Activated CD4-positive, alpha-beta T cell treated with anti-CD3 and anti-CD28 coated beads, Interleukin-2, Interleukin-4, amounts not matched to agents 100 ng/mL and 50 ng/mL, durations not matched to agents 16 hours and 8 hours (primary cell): ENCODE measurements at regions not wholly inside any gene's neighbourhood (a gene's known extent, or its start where the extent isn't known, plus 50 kb on each side); places are given as distances from the start of the nearest gene placed in this dataset.
"Not testable (repeated sequence)": the region's sequence is repeated elsewhere in the genome, so short reads cannot be mapped to it uniquely, and the experiment has no call there.

Experiments
- DNase-seq: peaks from one replicate; pipeline ENCODE4 v3.0.0-alpha.2; 2020; ENCODE audit warnings: low spot score

DNA sequence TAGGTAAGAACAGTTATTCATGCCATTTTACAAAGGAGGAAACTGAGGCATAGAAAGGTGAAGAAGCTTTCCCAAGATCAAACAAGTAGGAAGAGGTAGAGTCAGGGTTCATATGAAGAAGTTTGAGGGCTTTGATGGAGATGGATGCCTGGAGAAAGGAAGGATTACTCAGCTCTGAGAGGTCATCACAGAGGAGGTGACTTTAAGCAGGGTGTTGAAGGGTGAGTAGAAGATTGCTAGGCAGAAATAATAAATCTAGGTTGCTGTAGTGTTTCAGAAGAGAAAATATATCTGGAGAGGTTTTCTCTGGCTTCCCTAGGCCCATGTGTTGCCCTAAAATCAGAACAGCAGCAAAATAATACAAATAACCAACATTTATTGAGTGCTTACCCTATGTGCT, 196.3 kb downstream of the PALM2AKAP2 start:
- DNase-seq, result no peak

DNA sequence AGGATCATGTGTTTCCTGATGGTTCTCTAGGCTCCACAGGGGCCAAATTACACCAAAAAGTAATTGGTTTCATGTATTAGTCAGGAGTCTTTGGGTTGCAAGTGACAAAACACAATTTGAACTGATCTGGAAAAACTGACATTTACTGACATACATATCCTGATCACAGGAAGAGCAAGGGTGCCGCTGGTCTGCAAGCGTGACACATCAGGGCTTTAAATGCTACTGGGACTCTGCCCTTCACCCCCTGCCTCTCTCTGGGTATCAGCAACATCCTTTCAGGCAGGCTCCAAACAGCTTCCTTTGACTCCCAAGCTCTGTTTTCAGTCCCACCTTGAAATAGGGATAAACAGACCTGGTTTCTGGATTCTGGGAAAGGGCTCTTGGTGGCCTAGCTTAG, 197.5 kb downstream of the PALM2AKAP2 start:
- no peak for DNase-seq

DNA sequence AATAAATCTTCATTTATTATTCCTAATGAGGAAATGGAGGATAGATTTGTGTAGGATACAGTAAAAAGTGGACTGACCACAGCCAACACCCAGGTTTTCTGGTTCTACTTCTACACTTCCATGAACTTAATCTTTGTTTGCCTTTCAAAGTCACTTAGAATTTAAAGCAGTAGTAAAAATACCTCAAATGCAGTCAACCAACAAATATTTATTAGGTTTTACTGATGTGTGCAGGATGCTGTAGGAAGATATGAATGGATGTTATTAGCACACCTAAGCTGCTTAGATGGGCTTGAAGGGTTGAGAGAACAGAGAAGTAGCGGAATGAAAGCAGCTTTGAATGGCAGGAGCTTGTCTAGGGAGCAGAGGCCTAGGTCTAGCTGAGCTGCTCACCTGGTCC, 201.1 kb downstream of the PALM2AKAP2 start:
- no peak for DNase-seq

DNA sequence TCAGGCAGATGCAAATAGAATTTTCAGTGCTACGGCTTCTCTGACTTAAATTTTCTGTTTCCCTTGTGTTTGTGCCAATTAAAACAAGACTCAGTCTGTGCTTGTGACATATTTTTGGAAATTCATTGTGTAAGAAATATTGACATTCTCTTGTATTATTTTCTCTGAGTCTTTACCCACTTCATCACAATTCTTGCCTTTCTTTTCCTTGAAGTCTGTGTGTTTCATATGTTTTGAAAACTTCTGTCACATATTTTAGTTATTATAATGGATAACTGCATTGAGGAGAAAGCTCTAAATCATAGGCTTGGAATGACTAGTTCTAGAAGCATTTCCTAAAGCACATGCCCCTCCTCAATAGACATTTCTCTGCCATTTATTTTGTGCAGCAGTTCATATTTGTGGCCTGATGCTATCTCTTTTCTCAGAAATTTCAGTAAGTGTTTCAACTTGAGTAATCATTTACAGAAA, 206.6 kb downstream of the PALM2AKAP2 start:
- DNase-seq, result no peak

DNA sequence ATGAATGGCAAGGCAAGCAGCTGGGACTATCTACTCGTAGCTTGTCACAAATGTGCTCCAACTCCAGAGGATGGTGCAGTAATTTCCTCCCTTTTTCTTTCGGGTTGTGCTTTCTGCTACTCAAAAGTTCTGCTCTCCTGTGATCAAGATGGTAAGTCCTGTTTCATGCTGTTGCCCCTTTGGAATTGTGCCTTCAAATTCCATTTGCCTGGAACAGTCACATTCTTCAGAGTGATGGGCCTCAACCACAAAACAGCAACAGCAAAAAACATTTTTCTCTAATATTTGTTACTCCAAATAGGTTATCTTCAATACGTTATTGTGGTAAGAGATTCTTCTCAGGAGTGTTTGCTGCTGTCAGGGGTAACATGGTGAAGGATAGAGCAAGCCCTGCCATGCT, 209.3 kb downstream of the PALM2AKAP2 start:
- no peak for DNase-seq

DNA sequence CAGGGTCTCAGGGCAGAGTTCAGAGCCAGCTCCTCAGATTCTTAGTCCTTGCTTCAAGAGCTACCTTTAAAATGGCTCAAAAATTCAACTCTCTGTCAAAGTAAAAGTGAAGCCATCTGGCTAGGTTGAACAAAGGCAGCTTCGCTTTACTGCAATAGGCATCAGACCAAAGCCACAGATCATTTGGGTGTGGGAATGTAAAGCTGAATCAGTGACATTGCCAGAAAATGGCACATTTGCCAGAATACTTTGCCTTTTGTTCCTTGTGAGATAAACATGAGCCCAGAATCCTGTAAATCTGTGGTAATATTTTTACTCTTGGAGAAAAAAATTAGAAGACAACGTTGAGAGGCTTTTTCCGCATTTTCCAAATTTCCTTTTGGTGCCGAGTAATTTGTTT, 210.5 kb downstream of the PALM2AKAP2 start:
- no peak for DNase-seq

DNA sequence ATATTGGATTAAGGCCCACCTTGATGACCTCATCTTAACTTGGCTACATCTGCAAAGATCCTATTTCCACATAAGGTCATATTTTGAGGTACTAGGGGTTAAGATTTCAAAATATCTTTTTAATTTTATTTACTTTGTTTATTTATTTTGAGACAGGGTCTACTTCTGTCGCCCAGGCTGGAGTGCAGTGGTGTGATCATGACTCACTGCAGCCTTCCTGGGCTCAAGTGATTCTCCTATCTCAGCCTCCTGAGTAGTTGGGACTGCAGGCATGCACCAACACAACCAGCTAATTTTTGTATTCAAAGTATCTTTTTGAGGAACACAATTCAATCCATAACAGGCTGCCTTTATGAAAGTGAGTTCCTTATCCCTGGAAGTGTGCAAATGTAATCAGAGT, 212.3 kb downstream of the PALM2AKAP2 start:
- DNase-seq, result no peak

DNA sequence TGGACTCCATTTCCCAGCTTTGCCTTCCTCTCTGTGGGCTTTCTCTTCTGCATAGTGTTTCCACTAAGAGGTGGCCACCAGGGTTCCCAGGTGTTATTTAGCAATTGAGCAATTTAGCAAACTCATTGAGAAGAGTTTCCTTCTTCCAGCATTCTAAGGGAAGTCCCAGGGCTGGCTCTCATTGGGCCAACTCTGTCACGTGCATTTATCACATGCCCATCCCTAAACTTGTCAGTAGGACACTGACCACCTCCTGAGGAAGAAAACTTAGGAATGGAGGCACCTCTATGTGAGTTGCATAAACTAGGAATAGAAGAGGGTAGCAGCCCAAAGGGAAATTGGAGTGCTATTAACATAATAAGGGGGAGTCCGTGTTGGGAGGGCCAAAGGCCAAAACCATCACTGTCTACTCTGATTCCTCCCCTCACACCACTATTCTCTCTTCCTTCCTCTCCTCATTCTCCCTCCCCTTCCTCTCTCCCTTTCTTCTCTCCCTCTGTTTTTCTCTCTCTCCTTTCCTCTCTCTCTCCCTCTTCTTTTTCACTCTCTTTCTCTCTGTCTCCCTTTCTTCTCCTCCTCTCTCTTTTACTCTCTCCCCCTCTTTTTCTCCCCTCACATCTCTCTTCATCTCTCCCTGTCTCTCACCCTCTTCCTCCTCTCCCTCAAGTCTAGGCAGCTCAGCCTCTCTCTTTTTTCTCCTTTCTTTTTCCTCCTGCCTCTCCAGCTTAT, 213.4 kb downstream of the PALM2AKAP2 start:
- DNase-seq, result no peak

DNA sequence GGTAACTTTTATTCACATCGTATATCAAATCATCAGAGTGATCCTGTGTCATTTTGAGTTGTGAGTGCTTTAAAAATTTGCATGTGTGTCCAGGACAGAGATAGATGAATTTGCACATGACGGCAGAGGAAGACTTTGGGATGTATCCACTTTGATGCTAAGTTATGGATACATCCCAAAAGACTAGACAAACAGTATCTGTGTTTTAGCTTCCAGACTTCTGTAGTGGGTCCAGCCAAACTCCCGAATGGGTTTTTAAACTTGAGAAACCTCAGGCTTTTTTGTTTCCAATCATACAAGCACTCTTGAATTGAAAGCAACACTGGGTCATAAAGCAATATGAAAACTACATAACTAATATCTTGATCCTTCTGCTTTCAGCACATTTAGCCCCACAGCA, 213.8 kb downstream of the C9orf152 start:
- no peak for DNase-seq

DNA sequence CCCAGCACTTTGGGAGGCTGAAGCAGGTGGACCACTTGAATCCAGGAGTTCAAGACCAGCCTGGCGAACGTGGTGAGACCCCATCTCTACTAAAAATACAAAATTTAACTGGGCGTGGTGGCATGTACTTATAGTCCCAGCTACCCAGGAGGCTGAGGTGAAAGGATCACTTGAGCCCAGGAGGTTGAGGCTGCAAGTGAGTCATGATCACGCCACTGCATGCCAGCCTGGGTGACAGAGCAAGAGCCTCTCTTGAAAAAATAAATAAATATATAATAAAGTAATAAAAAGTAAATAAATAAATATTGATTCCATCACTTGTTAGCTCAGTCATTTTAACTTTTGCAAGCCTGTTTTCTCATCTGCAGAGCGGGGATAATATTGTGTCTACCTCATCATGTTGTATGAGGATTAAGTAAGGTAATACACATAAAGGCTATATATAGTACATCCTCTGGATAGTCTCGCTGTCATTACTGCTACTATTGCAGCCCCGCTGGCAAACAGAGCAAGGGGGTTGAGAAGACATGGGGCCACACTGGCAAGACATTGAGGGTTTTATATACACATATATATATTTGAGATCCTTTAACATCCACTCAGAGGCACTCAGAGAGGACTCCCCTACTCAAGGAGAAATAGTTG, 210.9 kb downstream of the C9orf152 start:
- DNase-seq, result no peak

DNA sequence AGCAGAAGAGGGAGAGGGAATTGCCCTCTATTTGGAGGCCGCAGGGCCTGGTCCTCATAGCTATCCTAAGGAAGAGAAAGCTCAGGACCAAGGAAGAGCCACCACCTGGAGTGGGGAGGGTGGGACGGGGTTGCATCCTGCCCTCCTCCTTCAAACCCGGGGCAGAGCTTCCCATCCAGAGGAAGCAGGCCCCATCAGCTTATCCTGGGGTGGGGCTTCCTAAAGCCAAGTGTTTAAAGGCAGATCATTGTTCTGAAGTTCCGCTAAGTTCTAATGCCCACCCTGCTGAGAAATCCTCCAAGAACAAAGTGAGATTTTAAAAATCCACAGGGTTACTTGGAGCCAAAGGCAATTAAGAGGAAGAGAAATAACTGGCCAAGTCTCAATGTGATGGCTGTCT, 210.3 kb downstream of the C9orf152 start:
- DNase-seq, result no peak

DNA sequence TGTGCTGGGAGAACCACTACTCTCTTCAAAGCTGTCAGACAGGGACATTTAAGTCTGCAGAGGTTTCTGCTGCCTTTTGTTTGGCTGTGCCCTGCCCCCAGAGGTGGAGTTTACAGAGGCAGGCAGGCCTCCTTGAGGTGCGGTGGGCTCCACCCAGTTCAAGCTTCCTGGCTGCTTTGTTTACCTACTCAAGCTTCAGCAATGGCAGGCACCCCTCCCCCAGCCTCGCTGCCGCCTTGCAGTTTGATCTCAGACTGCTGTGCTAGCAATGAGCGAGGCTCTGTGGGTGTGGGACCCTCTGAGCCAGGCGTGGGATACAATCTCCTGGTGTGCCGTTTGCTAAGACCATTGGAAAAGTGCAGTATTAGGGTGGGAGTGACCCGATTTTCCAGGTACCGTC, 202.4 kb downstream of the C9orf152 start:
- peak; percentile 12 for DNase-seq

DNA sequence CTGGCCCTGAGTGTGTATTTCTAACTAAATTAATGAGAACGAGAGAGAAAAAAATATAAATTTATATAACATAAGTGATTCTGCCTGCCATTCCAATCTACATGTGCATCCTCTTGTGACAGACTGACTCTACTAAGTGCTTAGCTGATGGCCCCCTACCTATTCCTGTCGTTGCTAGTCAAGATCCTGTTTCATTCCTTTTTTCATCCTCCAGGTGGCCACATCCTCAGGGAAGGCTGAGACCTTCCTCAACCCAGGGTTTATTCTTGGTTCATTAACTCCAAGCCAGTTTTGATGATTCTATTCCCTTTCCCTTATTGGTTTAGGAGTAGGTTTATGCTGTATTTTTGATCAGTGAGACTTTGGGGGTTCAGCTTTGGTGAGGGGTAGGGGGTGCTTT, 201.3 kb downstream of the C9orf152 start:
- DNase-seq, result no peak

DNA sequence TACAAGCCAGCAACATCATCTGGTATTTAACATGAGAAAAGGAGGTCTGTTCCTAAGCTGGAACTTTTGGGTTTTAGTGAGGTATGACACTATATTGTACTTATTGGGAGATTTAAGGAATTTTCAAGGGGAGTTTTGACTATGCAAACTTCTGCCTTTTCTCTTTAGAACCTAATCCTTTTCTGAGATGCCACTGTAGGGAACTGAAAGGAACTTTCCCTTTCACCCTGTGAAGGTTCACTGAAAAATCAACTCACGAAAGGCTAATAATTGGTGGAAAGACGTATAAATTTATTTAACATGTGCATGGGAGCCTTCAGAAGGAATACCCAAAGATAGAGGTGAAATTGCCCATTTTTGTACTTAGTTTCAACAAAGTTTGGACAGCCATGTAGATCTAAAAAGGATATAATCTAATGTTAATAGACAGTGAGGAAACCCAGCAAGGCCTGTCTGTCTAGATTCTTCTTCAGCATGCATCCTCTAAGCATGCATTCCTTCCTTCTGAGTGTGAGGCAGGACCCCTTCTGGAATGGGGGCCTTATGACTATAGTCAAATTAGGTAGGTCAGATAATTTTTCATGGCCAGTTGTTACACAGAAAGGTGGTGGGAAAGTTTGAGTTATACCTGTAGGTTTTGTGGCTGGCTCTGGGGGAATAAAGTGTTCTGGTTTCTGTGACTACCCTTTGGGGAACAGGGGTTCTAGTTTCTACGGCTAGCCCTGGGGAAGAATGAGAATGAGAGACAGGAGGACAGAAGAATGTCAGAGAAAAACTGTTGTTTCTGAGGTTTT, 200.3 kb downstream of the C9orf152 start:
- DNase-seq, result no peak

DNA sequence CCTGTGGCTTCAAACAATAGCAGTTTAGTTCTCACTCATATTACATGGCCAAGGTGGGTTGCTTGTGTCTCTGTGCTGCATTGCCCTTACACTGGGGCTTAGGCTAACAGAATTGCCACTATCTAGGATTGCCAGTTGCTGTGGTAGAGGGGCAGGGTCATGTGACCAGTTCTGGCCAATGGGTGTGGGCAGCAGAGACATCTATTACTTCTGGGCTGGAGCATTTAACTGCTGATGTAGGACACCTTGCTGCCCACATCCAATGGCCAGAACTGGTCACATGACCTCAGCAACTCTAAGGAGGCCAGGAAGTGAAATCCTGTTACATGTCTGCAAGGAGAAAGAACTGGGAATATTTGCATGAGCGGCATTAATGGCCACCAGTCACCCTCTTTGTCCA, 199.3 kb downstream of the C9orf152 start:
- no peak for DNase-seq

DNA sequence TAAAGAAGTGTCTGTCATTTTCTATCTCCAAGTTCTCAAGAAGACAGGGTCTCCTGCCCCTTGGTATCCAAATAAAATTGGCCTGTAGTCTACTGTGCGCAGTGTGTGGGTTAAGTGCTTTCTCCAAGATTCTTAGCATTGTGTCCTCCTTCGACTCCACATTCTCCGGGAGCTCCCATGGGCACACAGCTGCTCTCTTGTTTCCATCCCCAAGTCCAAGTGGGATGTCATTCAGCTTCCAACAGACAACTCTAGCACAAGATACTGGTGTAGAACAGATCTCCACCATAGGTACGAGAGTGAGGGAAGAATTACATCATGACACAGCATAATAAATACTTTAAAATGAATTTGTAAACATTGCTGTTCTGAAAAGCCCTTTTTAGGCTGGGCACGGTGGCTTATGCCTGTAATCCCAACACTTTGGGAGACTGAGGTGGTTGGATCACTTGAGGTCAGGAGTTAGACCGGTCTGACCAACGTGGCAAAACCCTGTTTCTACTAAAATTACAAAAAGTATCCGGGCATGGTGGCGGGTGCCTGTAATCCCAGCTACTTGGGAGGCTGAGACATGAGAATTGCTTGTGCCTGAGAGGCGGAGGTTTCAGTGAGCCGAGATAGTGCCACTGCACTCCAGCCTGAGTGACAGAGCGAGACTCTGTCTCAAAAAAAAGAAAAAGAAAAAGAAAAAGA, 196.2 kb downstream of the C9orf152 start:
- DNase-seq, result no peak

DNA sequence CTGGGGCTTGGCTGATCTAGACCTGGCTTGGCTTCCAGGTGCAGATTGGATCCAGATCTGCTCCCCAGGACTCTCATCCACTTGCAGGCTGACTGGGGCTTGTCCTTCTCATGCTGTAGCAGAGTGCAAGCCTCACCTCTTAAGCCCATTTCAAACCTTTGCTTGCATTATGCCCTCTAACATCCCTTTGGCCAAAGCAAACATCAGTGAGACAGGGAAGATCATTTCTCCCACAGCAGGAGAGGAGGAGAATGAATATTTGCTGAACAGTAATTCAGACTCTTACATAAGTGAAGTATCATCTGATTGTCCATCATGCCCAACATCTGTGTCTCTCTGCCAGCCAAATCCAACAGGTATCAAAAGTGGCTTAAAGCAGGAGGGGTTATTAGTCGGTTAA, 194.9 kb downstream of the C9orf152 start:
- DNase-seq, result no peak

DNA sequence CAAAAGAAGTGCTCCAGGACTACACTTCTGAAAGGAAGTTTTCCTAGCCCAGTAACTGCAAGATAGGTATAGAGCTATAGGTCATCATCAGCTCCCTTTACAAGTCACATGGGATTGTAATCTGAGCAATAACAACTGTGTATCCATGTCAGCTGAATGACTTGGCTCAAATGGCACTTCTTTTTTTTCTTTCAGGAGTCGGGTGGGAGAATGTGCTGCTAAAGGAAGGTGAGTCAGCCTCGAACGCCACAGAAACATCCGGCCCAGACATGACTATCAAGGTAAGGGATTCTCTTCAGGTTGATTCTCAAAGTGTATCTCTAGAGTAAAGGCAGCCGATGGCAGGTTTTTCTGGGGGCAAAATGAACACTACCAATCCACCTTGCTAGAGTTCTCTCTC, 192.2 kb downstream of the C9orf152 start:
- peak; percentile 28 for DNase-seq

DNA sequence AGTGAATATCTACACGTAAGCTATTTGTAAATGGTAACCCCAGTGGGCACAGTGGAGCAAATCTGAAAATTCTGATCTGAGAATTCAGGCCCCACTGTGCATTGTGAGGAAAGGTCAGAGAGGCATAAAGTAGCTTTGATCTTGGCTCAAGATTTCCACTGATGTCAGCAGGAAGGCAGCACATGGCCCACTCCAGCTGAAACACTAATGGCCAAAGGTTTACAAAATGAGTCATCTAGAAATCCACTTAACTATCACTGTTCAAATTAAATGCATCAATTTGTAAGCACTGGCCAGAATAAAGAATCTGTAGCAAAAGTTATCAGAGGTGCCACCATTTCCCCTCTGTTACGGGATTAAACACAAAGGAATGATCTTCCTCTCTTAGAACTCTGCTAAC, 191.6 kb downstream of the C9orf152 start:
- DNase-seq, result no peak

DNA sequence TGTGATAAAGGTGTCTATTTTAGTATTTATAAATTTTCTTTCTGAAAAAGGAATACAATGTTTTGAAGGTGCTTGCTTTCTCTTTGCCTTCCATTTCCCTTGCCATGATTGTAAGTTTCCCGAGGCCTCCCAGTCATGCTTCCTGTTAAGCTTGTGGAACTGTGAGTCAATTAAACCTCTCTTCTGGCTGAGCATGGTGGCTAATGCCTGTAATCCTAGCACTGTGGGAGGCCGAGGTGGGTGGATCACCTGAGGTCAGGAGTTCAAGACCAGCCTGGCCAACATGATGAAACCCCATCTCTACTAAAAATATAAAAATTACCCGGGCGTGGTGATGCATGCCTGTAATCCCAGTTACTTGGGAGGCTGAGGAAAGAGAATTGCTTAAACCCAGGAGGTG, 187.7 kb downstream of the C9orf152 start:
- not testable (repeated sequence) for DNase-seq

DNA sequence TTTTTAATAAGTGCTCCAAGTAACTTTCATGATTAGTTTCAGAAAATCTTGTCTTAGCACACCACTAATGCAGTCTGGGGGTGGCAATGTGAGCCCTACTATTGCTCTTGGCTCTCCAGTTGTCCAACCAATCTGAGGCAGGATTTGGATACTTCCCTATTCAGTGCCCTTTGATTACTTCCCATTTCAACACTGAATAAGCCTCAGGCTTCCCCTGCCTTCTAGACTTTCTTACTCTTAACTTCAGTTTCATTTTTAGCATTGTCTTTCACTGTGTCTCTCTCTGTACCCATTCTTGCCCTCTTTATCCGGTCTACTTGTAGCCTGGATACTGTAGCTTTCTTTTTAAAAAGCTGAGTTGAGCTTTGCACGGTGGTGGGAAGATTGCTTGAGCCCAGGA, 186.1 kb downstream of the C9orf152 start:
- DNase-seq, result peak; percentile 44

DNA sequence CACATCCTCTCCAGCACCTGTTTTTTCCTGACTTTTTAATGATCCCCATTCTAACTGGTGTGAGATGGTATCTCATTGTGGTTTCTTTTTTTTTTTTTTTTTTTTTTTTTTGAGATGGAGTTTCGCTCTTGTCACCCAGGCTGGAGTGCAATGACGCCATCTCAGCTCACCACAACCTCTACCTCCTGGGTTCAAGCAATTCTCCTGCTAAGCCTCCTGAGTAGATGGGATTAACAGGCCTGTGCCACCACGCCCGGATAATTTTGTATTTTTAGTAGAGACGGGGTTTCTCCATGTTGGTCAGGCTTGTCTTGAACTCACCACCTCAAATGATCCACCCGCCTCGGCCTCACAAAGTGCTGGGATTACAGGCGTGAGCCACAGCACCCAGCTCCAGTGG, 184.7 kb downstream of the C9orf152 start:
- not testable (repeated sequence) for DNase-seq
